GM18867 (cell line): ENCODE measurements at regions not wholly inside any gene's neighbourhood (a gene's known extent, or its start where the extent isn't known, plus 50 kb on each side); places are given as distances from the start of the nearest gene placed in this dataset.

ENCODE experiments used
- ATAC-seq: cut with Tn5 transposase; IDR thresholded peaks from one replicate; pipeline ENCODE4 v1.9.1; 2021; ENCODE audit warnings: mild to moderate bottlenecking, moderate library complexity; ENCODE audit not compliant: unreplicated experiment

- ATAC-seq, result no peak
These were observed 260.8 kb downstream of the SNX13 start for GRCh38 chr7:17679458-17679857.

- no peak for ATAC-seq
These were observed 260.3 kb downstream of the SNX13 start for GRCh38 chr7:17680026-17680425.

GRCh38 chr7:17680943-17681351 is 259.3 kb downstream of the SNX13 start:
- peak; percentile 57 for ATAC-seq

- ATAC-seq, result no peak
These were observed 258.3 kb downstream of the SNX13 start for GRCh38 chr7:17681965-17682364.

GRCh38 chr7:17682586-17682985 is 257.7 kb downstream of the SNX13 start:
- ATAC-seq, result no peak

- ATAC-seq, result no peak
These were observed 255.2 kb downstream of the SNX13 start for GRCh38 chr7:17685141-17685540.

GRCh38 chr7:17687361-17687760 is 252.9 kb downstream of the SNX13 start:
- ATAC-seq, result no peak

GRCh38 chr7:17689361-17689902 is 250.9 kb downstream of the SNX13 start:
- ATAC-seq, result no peak

- ATAC-seq, result peak; percentile 96
These were observed 250.3 kb downstream of the SNX13 start for GRCh38 chr7:17690030-17690429.

GRCh38 chr7:17696422-17696821 is 243.9 kb downstream of the SNX13 start:
- no peak for ATAC-seq

GRCh38 chr7:17697128-17697881 is 243.0 kb downstream of the SNX13 start:
- ATAC-seq, result no peak

GRCh38 chr7:17699696-17700095 is 240.6 kb downstream of the SNX13 start:
- no peak for ATAC-seq

- no peak for ATAC-seq
These were observed 240.2 kb downstream of the SNX13 start for GRCh38 chr7:17700138-17700537.

GRCh38 chr7:17706275-17706674 is 234.0 kb downstream of the SNX13 start:
- ATAC-seq, result no peak

GRCh38 chr7:17706734-17707133 is 233.6 kb downstream of the SNX13 start:
- peak; percentile 92 for ATAC-seq

GRCh38 chr7:17709127-17709526 is 231.2 kb downstream of the SNX13 start:
- no peak for ATAC-seq

- ATAC-seq, result no peak
These were observed 230.7 kb downstream of the SNX13 start for GRCh38 chr7:17709599-17709998.

- no peak for ATAC-seq
These were observed 230.0 kb downstream of the SNX13 start for GRCh38 chr7:17710312-17710711.

- no peak for ATAC-seq
These were observed 226.7 kb downstream of the SNX13 start for GRCh38 chr7:17713584-17713983.

- ATAC-seq, result no peak
These were observed 223.5 kb downstream of the SNX13 start for GRCh38 chr7:17716816-17717215.

GRCh38 chr7:17719998-17720397 is 220.3 kb downstream of the SNX13 start:
- ATAC-seq, result no peak

GRCh38 chr7:17721736-17722285 is 218.5 kb downstream of the SNX13 start:
- no peak for ATAC-seq
